ENCODE measurements at regions not wholly inside any gene's neighbourhood (a gene's known extent, or its start where the extent isn't known, plus 50 kb on each side); places are given as distances from the start of the nearest gene placed in this dataset.

DNA sequence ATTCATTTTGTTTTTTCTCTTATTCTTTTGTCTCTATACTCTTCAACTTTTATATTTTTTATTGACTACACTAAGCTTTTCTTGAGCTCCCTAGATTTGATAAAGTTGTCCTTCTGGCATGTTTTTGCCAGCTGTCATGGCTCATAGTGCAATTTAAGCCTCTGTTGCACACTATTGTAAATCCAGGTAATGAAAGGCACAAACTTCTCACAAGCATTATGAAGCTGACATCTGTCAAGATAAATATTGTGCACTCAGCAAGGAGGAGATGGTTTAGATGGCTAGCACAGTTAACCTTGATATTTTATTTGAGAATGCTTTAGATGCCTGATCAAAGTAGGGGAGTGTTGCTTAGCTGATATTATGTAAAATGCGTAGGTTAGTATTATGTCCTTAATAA lies 1280.9 kb downstream of the NSUN3 start:
- TF ChIP-seq GATA2 (IDR thresholded peaks at IDR 0.05; ENCODE audit: low read depth, low read length) = no peak
- TF ChIP-seq GATA3 (IDR thresholded peaks at IDR 0.05; ENCODE audit: low read depth, low read length) = no peak

DNA sequence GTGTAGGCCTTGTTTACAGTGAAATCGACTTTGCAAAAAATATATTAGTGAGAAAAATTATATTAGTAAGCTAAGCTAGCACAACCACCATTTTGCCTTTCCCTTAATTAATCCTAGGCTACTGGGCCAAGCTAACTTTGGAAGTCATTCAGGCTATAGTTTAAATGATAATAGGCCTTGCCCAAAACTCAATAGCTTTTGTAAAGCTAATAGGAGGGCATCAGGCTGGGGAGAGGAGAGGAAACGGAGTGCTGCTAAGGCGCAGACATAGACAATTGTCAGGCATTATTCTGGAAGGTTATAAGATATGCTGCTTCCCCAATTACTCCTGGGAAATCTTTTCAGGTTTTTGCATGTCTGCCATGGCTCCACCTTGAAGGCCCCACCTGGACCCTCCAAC lies 1286.0 kb downstream of the NSUN3 start:
- TF ChIP-seq GATA2 (IDR thresholded peaks at IDR 0.05; ENCODE audit: low read depth, low read length) (no peak), GATA3 (IDR thresholded peaks at IDR 0.05; ENCODE audit: low read depth, low read length) (no peak)

DNA sequence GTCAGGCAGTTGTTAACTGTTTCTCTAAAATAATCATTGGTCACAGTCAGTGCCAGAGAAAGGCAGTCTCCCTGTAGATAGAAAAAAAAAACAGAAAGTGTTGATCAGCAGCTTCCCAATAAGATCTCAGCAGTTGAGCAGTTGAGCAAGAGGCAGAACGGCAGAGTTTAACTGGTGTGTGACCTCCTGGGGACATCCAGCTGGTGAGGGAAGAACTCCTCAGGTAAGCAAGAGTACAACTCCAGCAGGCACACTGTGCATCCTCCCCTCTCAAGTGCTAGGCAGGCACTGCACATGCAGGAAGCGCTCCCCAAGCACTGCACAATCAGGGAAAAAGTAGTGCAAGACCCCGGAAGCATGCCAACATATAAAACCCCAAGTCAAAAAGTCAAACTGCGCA lies 1287.2 kb downstream of the NSUN3 start:
- TF ChIP-seq GATA2 (IDR thresholded peaks at IDR 0.05; ENCODE audit: low read depth, low read length) (no peak), GATA3 (IDR thresholded peaks at IDR 0.05; ENCODE audit: low read depth, low read length) (no peak)

DNA sequence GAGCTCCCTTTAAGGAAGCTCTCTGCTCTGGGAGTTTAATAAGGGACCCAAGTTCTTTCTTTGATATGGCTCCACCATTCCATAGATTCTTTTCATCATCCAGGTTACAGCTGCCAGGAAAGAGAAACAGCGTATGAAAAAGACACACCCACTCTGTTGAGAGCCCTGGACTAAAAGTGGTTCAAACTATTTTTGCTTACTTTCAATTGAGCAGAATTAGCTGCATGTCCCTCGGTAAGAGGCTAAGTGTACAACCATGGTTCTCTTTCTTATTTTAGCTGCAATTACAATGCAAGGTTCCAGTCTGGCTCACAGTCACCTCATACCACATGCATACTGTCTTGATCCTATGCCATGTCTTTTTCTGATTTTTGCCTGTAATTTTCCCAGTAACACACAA lies 1288.3 kb downstream of the NSUN3 start:
- TF ChIP-seq GATA3 (IDR thresholded peaks at IDR 0.05; ENCODE audit: low read depth, low read length) (no peak), GATA2 (IDR thresholded peaks at IDR 0.05; ENCODE audit: low read depth, low read length) (no peak)

DNA sequence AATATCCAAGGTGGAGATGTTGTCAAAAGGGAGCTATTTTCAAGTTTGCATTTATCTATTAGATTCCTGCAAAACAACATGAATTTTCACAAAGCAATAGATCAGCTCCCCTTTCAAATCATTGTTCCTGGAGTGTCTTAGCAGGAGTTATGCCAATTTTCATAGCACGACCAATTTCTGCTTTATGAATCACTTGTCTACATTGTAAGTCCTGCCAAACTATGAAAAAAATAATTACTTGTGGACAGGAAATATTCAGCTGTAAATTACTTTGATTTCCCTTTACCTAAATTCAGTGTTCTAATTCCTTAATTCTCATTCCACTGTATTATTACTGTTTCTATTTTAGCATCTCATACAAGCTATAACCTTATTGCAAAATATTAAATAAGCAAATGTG lies 1289.6 kb downstream of the NSUN3 start:
- TF ChIP-seq GATA2 (IDR thresholded peaks at IDR 0.05; ENCODE audit: low read depth, low read length) = no peak
- TF ChIP-seq GATA3 (IDR thresholded peaks at IDR 0.05; ENCODE audit: low read depth, low read length) = no peak

DNA sequence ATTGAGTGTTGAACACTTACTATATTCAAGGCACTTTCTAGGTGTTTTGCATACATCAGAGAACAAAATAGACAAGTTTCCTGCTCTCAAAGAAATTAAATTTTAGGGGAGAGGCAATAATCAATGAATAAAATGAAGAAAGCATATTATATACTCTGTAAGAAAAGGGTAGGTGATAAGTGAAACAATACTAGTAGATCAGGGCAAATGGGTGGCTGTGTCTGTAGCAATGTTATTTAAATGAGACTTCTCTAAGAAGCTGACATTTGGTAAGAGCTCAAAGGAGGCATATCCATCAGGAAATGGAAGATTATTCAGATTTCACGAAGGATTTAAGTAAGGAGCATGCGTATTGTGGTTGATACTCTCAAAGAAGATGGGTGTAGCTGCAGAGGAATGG lies 1291.6 kb downstream of the NSUN3 start:
- TF ChIP-seq GATA2 (IDR thresholded peaks at IDR 0.05; ENCODE audit: low read depth, low read length) (no peak), GATA3 (IDR thresholded peaks at IDR 0.05; ENCODE audit: low read depth, low read length) (no peak)

DNA sequence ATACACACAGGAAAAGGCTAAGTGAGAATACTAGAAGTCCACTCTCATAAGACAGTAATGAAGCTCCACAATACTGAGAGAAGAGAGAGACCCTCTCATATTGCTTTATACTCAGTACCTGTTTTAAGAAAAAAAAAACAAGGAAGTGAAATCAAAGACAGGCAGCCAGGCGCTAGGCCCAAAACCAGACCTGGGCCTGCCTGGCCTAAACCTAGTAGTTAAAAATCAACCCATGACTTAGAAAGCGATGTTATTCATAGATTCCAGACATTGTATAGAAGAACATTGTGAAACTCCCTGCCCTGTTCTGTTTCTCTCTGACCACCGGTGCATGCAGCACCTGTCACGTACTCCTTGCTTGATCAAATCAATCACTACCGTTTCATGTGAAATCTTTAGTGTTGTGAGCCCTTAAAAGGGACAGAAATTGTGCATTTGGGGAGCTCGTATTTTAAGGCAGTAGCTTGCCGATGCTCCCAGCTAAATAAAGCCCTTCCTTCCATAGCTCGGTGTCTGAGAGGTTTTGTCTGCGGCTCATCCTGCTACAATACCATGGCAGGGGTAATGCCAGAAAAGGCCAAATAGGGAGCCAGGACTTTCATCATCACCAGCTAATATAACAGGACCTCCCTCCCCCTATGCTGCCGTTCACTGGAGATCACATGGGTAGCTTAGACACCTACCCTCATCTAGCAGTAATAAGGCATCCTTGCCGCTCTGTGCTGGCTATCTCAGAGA lies 1294.1 kb downstream of the NSUN3 start:
- TF ChIP-seq GATA2 (IDR thresholded peaks at IDR 0.05; ENCODE audit: low read depth, low read length) = no peak
- no peak for TF ChIP-seq GATA3 (IDR thresholded peaks at IDR 0.05; ENCODE audit: low read depth, low read length)

DNA sequence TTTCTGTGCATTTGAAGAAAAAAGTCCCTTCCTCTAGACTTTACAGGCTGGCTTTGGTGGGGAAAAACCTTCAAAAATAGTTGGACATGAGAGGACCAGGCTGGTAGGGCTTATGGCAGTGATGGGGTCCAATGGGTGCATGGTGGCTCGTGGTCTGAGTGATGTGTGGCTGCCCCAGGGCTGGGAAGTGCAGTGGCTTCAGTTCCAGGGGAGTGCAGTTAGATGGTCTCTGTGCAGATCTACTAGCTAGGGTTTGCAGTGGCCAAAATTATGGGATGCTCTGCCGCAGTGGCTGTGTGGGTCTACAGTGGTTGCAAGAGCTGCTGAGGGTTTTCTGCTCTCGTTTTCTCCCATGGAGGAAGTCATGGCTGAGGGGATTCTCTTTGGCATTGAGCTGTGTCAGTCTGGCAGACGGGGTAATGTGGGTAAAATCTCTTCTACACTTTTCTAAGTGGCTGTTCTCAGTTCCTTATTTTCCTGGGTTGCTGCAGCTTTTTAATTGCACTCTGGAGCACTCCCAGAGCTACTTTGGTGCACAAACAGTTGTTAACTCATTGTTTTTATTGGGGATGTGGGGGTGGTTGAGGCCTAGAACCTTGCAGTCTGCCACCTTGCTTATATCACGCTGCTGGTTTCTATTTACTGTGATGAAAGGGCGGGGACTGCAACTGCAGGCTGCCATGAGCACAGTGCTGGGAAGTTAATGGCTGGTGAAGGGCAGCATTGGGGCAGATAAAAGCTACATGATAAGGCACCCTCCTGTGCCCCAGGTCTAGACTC lies 1324.6 kb downstream of the NSUN3 start:
- no peak for TF ChIP-seq GATA2 (IDR thresholded peaks at IDR 0.05; ENCODE audit: low read depth, low read length)
- TF ChIP-seq GATA3 (IDR thresholded peaks at IDR 0.05; ENCODE audit: low read depth, low read length) = no peak

DNA sequence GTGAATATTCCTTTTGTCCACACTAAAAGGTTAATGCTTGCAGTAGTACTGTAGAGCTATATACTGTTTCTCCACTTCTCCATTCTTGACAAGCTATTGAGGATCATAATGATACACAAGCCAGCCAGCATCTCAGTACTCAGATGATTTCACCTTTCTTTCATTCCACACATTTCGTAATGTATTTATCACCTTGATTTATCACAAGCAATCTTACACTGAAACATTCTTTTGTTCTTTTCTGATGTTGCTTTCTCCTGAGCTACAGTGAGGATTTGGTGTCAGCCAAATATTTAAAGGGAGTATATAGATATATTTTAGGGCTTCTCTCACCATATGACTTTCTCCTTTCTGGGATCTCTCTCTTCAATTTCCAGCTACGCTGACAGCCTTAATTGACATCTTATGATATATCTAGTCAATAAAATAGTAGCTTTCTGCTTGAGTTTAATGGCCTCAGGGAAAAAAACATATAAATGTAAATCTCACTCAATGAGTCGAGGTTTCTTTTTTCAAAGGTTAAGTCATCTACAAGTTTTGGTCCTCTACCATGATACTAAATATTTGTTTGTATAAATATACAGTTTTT lies 1327.0 kb downstream of the NSUN3 start:
- no peak for TF ChIP-seq GATA3 (IDR thresholded peaks at IDR 0.05; ENCODE audit: low read depth, low read length)
- TF ChIP-seq GATA2 (IDR thresholded peaks at IDR 0.05; ENCODE audit: low read depth, low read length) = no peak

DNA sequence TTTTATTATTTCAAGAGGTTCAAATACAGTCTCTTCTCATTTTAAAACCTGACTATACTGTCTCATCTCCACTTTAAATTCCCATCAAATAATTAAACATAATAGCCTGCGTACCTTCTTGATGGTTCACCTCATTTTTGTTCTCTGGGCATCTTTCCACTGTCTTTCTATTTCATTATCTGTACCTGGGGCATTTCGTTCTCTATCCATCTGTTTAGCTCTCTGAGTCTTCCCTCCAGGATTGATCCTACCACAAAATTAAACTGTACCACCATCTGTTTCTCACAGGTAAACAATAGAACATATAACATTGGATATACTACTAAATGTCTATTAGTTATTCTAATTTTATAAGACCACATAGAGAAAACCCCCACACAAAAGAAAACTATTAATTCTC lies 1331.4 kb downstream of the NSUN3 start:
- TF ChIP-seq GATA2 (IDR thresholded peaks at IDR 0.05; ENCODE audit: low read depth, low read length) (no peak), GATA3 (IDR thresholded peaks at IDR 0.05; ENCODE audit: low read depth, low read length) (no peak)

DNA sequence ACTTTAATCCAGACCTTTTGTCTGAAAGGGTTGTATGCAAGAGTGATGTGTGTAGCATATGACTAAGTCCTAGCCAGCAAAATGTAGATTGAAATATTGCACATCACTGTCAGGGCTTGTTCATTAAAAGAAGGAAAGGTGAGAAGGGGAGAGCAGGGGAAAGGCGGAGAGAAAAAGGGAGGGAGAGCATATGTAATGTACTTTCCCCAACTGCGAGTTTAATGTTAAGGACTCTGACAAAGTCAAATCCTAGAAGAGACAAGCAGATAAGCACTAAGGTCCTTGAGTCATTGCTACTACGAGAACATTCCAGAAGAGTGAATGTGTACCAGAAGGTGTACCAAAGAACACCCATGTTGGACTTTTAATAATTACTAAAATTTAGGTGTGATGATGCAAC lies 1336.7 kb downstream of the NSUN3 start:
- TF ChIP-seq GATA2 (IDR thresholded peaks at IDR 0.05; ENCODE audit: low read depth, low read length) = no peak
- TF ChIP-seq GATA3 (IDR thresholded peaks at IDR 0.05; ENCODE audit: low read depth, low read length) = no peak

DNA sequence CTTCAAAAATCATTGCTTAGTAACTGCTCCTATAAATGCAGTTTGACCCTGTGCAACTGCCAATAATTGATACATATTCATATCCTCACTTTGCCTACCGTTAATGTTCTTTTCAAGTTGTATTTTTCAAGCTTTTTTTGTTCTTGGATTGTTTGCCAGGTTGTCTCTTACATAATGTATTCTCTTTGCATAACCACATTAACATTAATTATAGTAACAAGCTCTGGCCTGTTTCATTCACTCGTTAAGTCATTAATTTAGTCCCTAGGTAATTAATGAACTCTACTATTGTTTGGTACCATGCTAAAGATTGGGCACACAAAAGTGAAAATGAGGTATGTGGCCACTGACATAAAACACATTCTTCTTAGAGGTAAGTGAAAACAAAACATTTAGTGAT lies 1338.8 kb downstream of the NSUN3 start:
- no peak for TF ChIP-seq GATA2 (IDR thresholded peaks at IDR 0.05; ENCODE audit: low read depth, low read length)
- TF ChIP-seq GATA3 (IDR thresholded peaks at IDR 0.05; ENCODE audit: low read depth, low read length) = no peak

DNA sequence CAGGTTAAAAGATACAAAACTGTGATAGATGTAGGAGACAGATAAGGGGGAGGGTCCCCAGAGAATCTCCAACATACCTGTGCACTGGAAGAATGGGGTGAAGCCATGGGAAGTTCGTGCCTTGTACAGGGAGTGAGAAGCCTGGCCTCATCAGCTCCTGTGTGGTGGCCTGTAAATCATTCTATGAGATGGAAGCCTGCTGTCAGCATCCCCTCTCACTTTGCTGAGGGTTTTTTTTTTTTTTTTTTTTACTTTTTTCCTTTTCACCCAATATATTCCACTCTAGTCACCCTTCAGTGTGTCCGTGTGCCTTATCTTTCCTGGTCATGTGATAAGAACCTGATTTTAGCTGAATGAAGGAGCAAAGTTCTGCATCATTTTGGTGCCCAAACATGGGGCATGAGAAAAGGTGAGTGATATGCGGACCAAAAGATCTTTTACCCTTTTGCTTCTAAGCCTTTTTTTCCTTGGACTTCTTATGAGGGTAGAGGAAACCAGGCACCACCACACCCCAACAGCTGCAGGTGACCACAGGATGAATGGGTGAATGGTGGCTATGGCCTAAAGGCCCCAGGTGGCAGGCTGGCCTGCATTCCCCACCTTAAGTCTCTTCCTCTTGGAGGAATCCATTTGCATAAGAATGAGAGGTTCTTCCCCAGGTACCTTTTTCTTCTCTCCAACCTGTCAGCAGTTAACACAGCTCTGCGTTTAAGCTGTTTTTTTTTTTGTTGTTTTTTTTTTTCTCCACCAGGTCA lies 1345.0 kb downstream of the NSUN3 start:
- no peak for TF ChIP-seq GATA2 (IDR thresholded peaks at IDR 0.05; ENCODE audit: low read depth, low read length)
- TF ChIP-seq GATA3 (IDR thresholded peaks at IDR 0.05; ENCODE audit: low read depth, low read length) = no peak

DNA sequence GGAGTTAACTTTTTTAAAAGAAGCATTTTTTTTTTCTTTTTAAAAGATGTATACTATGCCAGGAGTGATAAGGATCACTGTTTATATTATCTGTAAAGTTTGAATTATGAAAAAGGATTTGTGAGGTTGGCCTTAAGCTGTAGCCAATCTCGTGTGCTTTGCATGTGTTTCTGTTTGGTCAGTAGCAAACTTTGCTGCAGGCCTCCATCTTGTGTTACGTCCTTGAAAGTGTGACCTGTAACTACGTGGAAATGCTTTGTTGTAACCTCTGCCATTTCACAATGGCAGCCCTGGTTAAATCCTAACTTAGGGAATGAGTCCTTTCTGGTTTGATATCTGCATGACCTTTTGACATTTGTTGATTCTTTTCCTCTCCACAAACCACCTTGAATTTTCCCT lies 1345.6 kb downstream of the NSUN3 start:
- no peak for TF ChIP-seq GATA3 (IDR thresholded peaks at IDR 0.05; ENCODE audit: low read depth, low read length)
- TF ChIP-seq GATA2 (IDR thresholded peaks at IDR 0.05; ENCODE audit: low read depth, low read length) = no peak
